Stimulated activated CD8-positive, alpha-beta memory T cell treated with anti-CD3 and anti-CD28 coated beads, Interleukin-12 subunit alpha, Interleukin-12 subunit beta, amount 100 ng/mL, for 24 hours (primary cell): ENCODE measurements at regions not wholly inside any gene's neighbourhood (a gene's known extent, or its start where the extent isn't known, plus 50 kb on each side); places are given as distances from the start of the nearest gene placed in this dataset.

Experiments used
- DNase-seq: peaks from one replicate; pipeline ENCODE4 v3.0.0-alpha.2; 2020; ENCODE audit errors: extremely low read depth

DNA sequence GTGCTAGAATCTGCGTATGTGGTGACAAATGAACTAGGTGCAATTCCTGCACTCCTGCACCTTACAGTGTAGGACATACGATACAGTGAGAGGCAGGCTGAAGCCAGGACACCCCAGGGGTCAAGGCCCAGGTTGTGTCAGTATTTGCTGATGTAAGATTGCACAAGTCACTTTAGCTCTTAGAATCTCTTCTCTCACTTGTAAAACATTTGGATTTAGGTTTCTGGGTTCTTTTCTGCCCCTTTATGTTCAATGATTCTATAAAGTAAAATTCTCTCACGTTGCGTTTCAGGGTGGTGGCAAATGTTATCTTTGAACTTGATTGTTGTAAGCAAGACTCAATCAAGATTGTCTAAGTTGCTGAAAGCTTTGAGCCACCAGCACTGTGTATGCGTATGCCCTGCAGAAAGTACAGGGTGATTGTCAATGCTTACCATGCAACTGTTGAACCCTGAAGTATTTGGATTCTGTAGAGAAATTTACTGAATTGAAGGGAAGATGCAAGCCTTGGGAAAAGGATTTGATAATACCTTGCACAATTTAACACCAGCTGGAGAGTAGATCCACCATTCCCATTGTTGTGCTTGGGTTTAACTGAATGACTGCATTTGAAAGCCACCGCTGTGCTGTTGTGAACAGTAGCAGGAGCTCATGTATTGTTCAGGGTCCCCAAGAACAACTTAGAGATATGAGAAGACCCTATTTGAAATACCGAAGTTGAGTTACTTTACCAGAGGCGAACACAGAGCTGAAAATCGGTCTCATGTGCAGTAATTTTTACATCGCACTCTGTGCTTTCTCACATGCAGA, 106.1 kb upstream of the CITED2 start:
- DNase-seq: no peak

- DNase-seq: no peak
Measured at GRCh38 chr6:139479433-139480222, 105.2 kb upstream of the CITED2 start.

GRCh38 chr6:139475646-139476045, 101.2 kb upstream of the CITED2 start:
- no peak for DNase-seq

GRCh38 chr6:139475241-139475640, 100.8 kb upstream of the CITED2 start:
- DNase-seq: no peak

GRCh38 chr6:139474145-139475108, 100.0 kb upstream of the CITED2 start:
- DNase-seq: no peak

GRCh38 chr6:139473731-139474130, 99.3 kb upstream of the CITED2 start:
- DNase-seq: no peak

DNA sequence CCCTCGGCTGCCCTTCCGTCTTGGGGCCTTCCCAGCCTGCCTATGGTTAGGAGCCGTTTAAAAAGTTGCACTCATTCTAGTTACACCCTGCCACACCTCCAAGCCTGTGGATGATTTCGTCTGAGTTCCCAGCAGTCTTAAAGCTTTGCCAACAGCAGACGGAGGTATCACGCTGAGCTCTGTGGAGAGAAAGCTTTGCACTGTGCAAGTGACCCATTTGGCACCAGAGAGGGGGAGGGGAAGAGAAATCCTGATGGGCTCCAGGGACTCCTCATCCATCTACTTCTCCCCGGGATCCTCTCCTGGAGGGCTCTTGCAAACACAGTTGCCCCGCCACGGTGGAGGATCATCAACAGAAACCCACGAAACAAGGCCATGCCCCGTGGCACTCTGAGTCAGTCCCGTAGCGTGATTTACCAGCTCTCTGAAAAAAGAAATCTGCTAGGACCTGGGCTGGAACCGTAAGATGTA, 98.8 kb upstream of the CITED2 start:
- DNase-seq: no peak

- DNase-seq: no peak
Measured at GRCh38 chr6:139472351-139473015, 98.0 kb upstream of the CITED2 start.

GRCh38 chr6:139470997-139471396, 96.5 kb upstream of the CITED2 start:
- no peak for DNase-seq

DNA sequence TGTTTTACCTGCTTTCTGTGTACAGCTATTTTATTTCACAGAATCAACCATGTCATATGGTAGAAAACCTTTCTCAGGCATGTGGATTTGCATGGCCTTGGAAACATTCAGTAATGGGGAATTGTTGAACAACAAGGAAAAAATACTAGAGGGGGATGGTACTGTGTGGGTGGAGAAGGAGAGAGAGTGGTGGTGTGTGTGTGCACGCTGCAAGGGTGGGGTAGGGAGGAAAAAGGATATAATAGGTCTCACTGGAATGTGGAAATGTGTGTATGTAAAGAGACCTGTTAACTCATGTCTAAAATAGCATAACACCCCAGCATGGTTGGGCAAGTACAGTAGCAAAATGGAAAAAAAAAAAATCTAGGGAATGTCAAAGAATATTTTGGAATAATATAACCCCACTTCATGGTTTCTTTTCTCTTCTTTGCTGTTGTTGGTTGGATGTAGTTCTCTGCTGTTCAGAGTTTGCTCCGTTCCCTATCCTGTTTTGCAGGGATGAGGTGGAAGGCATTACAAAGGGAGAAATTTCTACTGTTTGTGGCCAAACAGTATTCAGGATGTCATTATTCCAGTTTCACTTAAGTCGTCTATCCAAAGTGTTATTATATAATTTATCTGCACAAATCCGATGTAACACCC, 93.9 kb upstream of the CITED2 start:
- DNase-seq: no peak

DNA sequence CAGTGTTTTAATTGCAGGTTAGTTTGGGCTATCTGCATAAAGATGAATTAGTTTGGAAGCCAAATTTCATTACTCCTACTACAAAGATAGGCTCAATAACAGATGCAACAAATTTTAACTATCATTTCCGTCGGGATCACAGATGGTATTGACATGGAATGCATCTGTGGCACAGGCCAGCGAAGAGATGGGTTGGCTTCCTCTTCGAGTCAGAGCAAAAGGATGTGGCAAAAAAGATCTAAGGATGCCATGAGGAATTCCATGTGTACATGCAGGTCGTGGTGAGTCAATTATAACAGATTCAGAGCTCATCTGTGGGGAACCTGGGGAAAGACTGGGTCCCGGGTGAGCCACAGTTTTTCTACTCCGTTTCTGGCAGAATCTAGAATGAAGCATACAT, 83.0 kb upstream of the CITED2 start:
- no peak for DNase-seq

GRCh38 chr6:139452148-139452876, 77.9 kb upstream of the CITED2 start:
- DNase-seq: no peak

- DNase-seq: no peak
Measured at GRCh38 chr6:139449611-139450000, 75.2 kb upstream of the CITED2 start.

- DNase-seq: no peak
Measured at GRCh38 chr6:139448998-139449610, 74.7 kb upstream of the CITED2 start.

- DNase-seq: no peak
Measured at GRCh38 chr6:139448051-139448649, 73.7 kb upstream of the CITED2 start.

DNA sequence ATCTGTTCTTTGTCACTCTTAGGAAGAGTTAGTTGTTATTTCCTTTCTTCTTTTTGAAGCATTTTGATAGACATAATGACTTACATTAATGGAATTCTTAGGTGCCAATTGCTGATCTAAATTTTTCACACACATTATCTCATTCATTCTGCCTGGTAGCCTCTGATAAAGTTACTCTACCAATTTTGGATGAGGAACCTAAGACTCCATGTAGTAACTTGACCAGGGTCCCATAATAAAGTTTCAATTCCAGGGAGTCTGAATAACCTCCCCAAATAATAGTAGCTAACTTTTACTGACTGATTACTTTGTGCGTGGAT, 73.2 kb upstream of the CITED2 start:
- DNase-seq: no peak

GRCh38 chr6:139446768-139447655, 72.6 kb upstream of the CITED2 start:
- DNase-seq: no peak

DNA sequence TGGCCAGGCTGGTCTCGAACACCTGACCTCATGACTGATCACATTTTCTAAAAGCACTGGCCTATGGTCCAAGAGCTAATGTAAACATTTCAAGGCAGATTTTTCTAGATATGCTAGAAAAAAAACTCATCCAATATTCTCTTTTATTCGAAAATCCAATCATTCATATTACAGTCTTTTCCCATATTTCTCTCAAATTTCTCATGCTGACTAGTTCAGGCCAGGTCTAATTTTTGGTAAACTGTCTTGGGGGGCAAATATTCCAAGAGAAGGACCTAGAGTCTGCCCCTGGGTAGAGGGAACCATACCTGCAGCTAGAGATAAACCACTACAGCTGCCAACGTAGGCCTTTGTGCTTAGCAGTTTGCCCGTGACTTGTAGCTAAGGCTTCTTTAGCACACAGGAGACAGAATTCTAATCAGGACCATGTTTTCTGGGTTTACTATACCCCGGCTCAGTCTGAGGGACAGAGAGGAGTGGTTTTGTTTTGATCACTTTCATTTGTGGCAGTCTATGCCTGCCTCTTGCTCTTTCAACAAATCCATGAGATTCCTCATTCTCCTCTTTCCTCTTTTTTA, 71.8 kb upstream of the CITED2 start:
- no peak for DNase-seq
